Stimulated activated CD8-positive, alpha-beta memory T cell treated with anti-CD3 and anti-CD28 coated beads, Interleukin-12 subunit alpha, Interleukin-12 subunit beta, amount 100 ng/mL, for 24 hours (primary cell): ENCODE measurements at regions not wholly inside any gene's neighbourhood (a gene's known extent, or its start where the extent isn't known, plus 50 kb on each side); places are given as distances from the start of the nearest gene placed in this dataset.
"Not testable (repeated sequence)": the region's sequence is repeated elsewhere in the genome, so short reads cannot be mapped to it uniquely, and the experiment has no call there.

ENCODE experiments used
- DNase-seq: peaks from one replicate; pipeline ENCODE4 v3.0.0-alpha.2; 2020; ENCODE audit errors: extremely low read depth

GRCh38 chr18:52060607-52061304, 279.2 kb upstream of the DCC start:
- DNase-seq = no peak

- DNase-seq = no peak
Measured at GRCh38 chr18:52063923-52064322, 276.1 kb upstream of the DCC start.

- no peak for DNase-seq
Measured at GRCh38 chr18:52069201-52069600, 270.8 kb upstream of the DCC start.

GRCh38 chr18:52070291-52070756, 269.7 kb upstream of the DCC start:
- no peak for DNase-seq

GRCh38 chr18:52077251-52077983, 262.6 kb upstream of the DCC start:
- no peak for DNase-seq

- DNase-seq = no peak
Measured at GRCh38 chr18:52082246-52082645, 257.8 kb upstream of the DCC start.

GRCh38 chr18:52087140-52087539, 252.9 kb upstream of the DCC start:
- no peak for DNase-seq

GRCh38 chr18:52090005-52090404, 250.0 kb upstream of the DCC start:
- DNase-seq = no peak

- no peak for DNase-seq
Measured at GRCh38 chr18:52093171-52093570, 246.8 kb upstream of the DCC start.

GRCh38 chr18:52118684-52119083, 221.3 kb upstream of the DCC start:
- DNase-seq = no peak

- DNase-seq = no peak
Measured at GRCh38 chr18:52130624-52131301, 209.2 kb upstream of the DCC start.

- no peak for DNase-seq
Measured at GRCh38 chr18:52131845-52132244, 208.2 kb upstream of the DCC start.

GRCh38 chr18:52136532-52136931, 203.5 kb upstream of the DCC start:
- DNase-seq = no peak

- no peak for DNase-seq
Measured at GRCh38 chr18:52140986-52141385, 199.0 kb upstream of the DCC start.

GRCh38 chr18:52150050-52150449, 189.9 kb upstream of the DCC start:
- no peak for DNase-seq

GRCh38 chr18:52152036-52152435, 188.0 kb upstream of the DCC start:
- DNase-seq = no peak

- no peak for DNase-seq
Measured at GRCh38 chr18:52156166-52156565, 183.8 kb upstream of the DCC start.

GRCh38 chr18:52160636-52161035, 179.4 kb upstream of the DCC start:
- DNase-seq = no peak

- no peak for DNase-seq
Measured at GRCh38 chr18:52163478-52163877, 176.5 kb upstream of the DCC start.

GRCh38 chr18:52168131-52168530, 171.9 kb upstream of the DCC start:
- not testable (repeated sequence) for DNase-seq

- DNase-seq = no peak
Measured at GRCh38 chr18:52174220-52174619, 165.8 kb upstream of the DCC start.

- no peak for DNase-seq
Measured at GRCh38 chr18:52175406-52175805, 164.6 kb upstream of the DCC start.

- DNase-seq = no peak
Measured at GRCh38 chr18:52183107-52183506, 156.9 kb upstream of the DCC start.
